ENCODE measurements at regions not wholly inside any gene's neighbourhood (a gene's known extent, or its start where the extent isn't known, plus 50 kb on each side); places are given as distances from the start of the nearest gene placed in this dataset.

- H3K4me3 ChIP-seq (ENCODE audit: low read depth, low read length), result no peak overlapping the region
- TF ChIP-seq, protein P1, sequence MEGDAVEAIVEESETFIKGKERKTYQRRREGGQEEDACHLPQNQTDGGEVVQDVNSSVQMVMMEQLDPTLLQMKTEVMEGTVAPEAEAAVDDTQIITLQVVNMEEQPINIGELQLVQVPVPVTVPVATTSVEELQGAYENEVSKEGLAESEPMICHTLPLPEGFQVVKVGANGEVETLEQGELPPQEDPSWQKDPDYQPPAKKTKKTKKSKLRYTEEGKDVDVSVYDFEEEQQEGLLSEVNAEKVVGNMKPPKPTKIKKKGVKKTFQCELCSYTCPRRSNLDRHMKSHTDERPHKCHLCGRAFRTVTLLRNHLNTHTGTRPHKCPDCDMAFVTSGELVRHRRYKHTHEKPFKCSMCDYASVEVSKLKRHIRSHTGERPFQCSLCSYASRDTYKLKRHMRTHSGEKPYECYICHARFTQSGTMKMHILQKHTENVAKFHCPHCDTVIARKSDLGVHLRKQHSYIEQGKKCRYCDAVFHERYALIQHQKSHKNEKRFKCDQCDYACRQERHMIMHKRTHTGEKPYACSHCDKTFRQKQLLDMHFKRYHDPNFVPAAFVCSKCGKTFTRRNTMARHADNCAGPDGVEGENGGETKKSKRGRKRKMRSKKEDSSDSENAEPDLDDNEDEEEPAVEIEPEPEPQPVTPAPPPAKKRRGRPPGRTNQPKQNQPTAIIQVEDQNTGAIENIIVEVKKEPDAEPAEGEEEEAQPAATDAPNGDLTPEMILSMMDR (conservative IDR thresholded peaks at IDR 0.05; ENCODE audit: low read depth, low read length), result no peak
These were observed 71.7 kb upstream of the TMPRSS2 start for GRCh38 chr21:41579692-41580091.

GRCh38 chr21:41578716-41579115 is 70.8 kb upstream of the TMPRSS2 start:
- H3K4me3 ChIP-seq (ENCODE audit: low read depth, low read length), result no peak overlapping the region
- TF ChIP-seq, protein P1 (conservative IDR thresholded peaks at IDR 0.05; ENCODE audit: low read depth, low read length), result no peak
- DNase-seq (ENCODE audit: low read depth), result no peak

More at GRCh38 chr21:41579692-41580091, 71.7 kb upstream of the TMPRSS2 start:
- DNase-seq (ENCODE audit: low read depth), result no peak

- TF ChIP-seq, protein P1 (conservative IDR thresholded peaks at IDR 0.05; ENCODE audit: low read depth, low read length), result no peak
- no peak for DNase-seq (ENCODE audit: low read depth)
- H3K4me3 ChIP-seq (ENCODE audit: low read depth, low read length), result no peak overlapping the region
These were observed 70.1 kb upstream of the TMPRSS2 start for GRCh38 chr21:41578083-41578482.

GRCh38 chr21:41576013-41576615 is 68.2 kb upstream of the TMPRSS2 start:
- DNase-seq (ENCODE audit: low read depth), result no peak
- H3K4me3 ChIP-seq (ENCODE audit: low read depth, low read length), result no peak overlapping the region
- TF ChIP-seq, protein P1 (conservative IDR thresholded peaks at IDR 0.05; ENCODE audit: low read depth, low read length), result no peak

DNA sequence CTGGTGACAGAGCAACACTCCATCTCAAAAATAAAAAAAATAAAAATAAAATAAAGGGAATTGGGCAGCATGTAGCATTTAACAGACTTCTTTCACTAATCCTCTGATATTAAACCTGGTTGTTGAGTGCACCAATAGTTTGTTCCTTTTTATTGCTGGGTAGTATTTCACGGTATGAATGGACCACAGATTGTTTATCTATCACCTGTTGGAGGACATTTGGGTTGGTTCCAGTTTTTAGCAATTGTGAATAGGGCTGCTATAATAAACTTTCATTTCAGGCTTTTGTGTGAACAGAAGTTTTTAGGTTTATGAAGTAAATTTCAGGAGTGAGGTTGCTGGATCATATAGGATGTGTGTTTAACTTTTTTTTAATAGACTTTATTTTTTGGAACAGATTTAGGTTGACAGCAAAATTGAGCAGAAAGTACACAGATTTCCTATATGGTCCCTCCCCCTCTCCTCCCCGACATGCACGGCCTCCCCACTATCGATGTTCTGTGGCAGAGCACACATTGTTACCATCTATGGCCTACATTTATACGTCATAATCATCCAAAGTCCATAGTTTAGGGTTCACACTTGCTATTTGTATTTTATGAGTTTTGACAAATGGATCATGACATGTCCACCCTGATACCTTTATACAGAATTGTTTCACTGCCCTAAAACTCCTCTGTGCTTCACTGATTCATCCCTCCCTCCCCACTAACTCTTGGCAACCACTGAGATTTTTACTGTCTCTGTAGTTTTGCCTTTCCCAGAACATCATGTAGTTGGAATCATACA is 66.1 kb upstream of the TMPRSS2 start:
- no peak for DNase-seq (ENCODE audit: low read depth)

GRCh38 chr21:41571938-41572510 is 64.1 kb upstream of the TMPRSS2 start:
- H3K4me3 ChIP-seq (ENCODE audit: low read depth, low read length), result no peak overlapping the region
- TF ChIP-seq, protein P1 (conservative IDR thresholded peaks at IDR 0.05; ENCODE audit: low read depth, low read length), result no peak
- no peak for DNase-seq (ENCODE audit: low read depth)

More for the DNA sequence above, 66.1 kb upstream of the TMPRSS2 start:
- TF ChIP-seq, protein P1 (conservative IDR thresholded peaks at IDR 0.05; ENCODE audit: low read depth, low read length), result no peak
- H3K4me3 ChIP-seq (ENCODE audit: low read depth, low read length), result no peak overlapping the region
